ENCODE measurements at regions not wholly inside any gene's neighbourhood (a gene's known extent, or its start where the extent isn't known, plus 50 kb on each side); places are given as distances from the start of the nearest gene placed in this dataset.

DNA sequence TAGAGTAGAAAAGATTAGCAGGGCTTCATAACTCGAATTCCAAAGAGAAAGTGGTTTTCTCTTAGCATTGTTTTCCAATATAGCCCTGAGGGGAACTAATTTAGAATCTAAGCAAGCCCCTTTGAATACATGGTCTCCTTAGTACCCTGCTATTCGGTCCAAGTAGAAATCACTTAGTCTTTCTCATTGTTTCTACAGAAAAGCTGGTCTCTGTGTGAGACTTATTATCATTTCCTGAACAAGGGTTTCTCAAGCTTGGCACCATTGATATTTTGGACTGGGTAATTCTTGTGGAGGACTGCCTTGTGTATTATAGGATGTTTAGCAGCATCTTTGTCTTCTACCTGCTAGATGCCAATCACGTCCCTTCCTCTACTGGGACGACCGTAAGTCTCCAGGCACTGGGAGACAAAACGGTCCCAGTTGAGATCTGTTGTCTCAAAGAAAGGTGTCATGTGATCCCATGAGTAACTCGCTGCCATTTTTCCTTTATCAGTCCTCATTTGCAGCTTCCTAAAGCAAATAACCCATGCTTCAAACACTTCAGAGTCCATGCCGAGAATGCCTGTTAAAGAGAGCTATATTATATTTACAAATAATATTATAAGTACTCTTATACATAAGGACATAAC lies 230.7 kb upstream of the SLCO3A1 start:
- no peak for TF ChIP-seq EZH2 (IDR thresholded peaks at IDR 0.05; ENCODE audit: low read length, missing control alignments)
- TF ChIP-seq, protein P1, sequence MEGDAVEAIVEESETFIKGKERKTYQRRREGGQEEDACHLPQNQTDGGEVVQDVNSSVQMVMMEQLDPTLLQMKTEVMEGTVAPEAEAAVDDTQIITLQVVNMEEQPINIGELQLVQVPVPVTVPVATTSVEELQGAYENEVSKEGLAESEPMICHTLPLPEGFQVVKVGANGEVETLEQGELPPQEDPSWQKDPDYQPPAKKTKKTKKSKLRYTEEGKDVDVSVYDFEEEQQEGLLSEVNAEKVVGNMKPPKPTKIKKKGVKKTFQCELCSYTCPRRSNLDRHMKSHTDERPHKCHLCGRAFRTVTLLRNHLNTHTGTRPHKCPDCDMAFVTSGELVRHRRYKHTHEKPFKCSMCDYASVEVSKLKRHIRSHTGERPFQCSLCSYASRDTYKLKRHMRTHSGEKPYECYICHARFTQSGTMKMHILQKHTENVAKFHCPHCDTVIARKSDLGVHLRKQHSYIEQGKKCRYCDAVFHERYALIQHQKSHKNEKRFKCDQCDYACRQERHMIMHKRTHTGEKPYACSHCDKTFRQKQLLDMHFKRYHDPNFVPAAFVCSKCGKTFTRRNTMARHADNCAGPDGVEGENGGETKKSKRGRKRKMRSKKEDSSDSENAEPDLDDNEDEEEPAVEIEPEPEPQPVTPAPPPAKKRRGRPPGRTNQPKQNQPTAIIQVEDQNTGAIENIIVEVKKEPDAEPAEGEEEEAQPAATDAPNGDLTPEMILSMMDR (conservative IDR thresholded peaks at IDR 0.05 in 1 of 2, IDR thresholded peaks at IDR 0.05 in 1 of 2; ENCODE audit: low read depth in 1 of 2, low read length in 2 of 2) = no peak
